ENCODE measurements at regions not wholly inside any gene's neighbourhood (a gene's known extent, or its start where the extent isn't known, plus 50 kb on each side); places are given as distances from the start of the nearest gene placed in this dataset.

DNA sequence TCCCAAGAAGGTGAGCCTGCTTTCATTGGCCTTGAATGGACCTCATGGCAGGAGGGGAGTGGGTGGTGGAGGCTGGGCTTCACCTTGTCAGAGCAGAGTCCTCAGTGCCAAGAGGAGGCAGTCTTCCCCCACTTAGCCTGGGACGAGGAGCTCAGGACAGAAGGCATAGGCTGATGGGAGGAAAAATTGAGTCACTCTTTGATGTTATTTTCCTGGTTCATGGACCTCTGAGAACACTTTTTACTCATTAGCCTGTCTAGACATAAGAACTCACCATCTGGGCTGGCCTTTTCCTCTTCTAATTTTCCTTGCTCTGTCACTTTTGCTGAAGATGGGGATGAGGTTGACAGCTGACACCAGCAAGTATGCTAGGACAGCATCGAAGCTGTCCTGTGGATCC is 225.7 kb upstream of the TNP1 start:
- TF ChIP-seq, protein P1, sequence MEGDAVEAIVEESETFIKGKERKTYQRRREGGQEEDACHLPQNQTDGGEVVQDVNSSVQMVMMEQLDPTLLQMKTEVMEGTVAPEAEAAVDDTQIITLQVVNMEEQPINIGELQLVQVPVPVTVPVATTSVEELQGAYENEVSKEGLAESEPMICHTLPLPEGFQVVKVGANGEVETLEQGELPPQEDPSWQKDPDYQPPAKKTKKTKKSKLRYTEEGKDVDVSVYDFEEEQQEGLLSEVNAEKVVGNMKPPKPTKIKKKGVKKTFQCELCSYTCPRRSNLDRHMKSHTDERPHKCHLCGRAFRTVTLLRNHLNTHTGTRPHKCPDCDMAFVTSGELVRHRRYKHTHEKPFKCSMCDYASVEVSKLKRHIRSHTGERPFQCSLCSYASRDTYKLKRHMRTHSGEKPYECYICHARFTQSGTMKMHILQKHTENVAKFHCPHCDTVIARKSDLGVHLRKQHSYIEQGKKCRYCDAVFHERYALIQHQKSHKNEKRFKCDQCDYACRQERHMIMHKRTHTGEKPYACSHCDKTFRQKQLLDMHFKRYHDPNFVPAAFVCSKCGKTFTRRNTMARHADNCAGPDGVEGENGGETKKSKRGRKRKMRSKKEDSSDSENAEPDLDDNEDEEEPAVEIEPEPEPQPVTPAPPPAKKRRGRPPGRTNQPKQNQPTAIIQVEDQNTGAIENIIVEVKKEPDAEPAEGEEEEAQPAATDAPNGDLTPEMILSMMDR (IDR thresholded peaks at IDR 0.05): no peak
- TF ChIP-seq POLR2A (IDR thresholded peaks at IDR 0.05): no peak
